Peyer's patch (tissue), 4 donors: ENCODE measurements at regions not wholly inside any gene's neighbourhood (a gene's known extent, or its start where the extent isn't known, plus 50 kb on each side); places are given as distances from the start of the nearest gene placed in this dataset.

Source experiments
- DNase-seq, 3 donors: peaks; one replicate each; pipeline ENCODE4 v3.0.0-alpha.2; 2017 to 2019
- H3K27ac ChIP-seq, 4 donors: fragments of 200-600 bp; sonication (generic); one replicate each; pipeline ENCODE4 v1.5.1; 2016 to 2019
- H3K27me3 ChIP-seq, 2 donors: fragments of 200-600 bp; sonication (generic); one replicate each; pipeline ENCODE4 v1.5.1; 2019
- H3K36me3 ChIP-seq, 3 donors: fragments of 200-600 bp; sonication (generic); one replicate each; pipeline ENCODE4 v1.5.1; 2016 to 2019
- H3K4me1 ChIP-seq, 4 donors: fragments of 200-600 bp; sonication (generic); one replicate each; pipeline ENCODE4 v1.5.1; 2016 to 2019
- H3K4me3 ChIP-seq, 4 donors: fragments of 200-600 bp; sonication (generic); 1 replicate in 3 of 4; 2 replicates in 1 of 4; pipeline ENCODE4 v1.5.1; 2016 to 2019; ENCODE audit warnings: mild to moderate bottlenecking in 1 of 4
- H3K9me3 ChIP-seq, 4 donors: fragments of 200-600 bp; sonication (generic); one replicate each; pipeline ENCODE4 v1.5.1; 2016 to 2019; ENCODE audit warnings: mild to moderate bottlenecking in 1 of 4
- POLR2A ChIP-seq, 2 donors: fragments of 450-650 bp; IDR thresholded peaks; one replicate each; pipeline ENCODE4 v1.5.1; 2017; ENCODE audit warnings: antibody characterized with exemption in 2 of 2, mild to moderate bottlenecking in 2 of 2, moderate library complexity in 2 of 2
- TF ChIP-seq, protein P1 (sequence below), 6 experiments: fragments of 450-650 bp in 4 of 6; fragments of 200-600 bp in 2 of 6; sonication (generic) in 1 of 6; IDR thresholded peaks; one replicate each; pipeline ENCODE4 v1.5.1; 2017 to 2019; ENCODE audit warnings: antibody characterized with exemption in 6 of 6, mild to moderate bottlenecking in 3 of 6, moderate library complexity in 1 of 6

DNA sequence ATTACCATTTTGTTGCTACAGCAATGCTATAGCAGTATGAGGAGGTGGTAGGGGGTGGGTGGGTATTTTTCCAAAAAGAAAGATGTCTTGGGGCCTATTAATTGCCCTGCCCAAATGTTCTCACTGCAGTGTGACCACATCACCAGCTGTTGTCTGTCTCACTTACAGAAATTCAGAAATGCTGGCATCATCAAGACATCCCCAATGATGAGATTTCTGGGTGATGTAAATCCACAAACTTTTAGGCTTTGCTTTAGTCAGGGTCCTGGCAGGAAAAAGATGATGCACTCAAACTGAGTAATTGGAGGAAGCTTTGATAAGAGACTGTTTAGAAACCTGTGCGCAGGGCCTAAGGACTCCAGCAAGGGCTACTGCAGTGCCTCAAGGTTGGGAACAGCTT, 56.2 kb upstream of the OPN4 start:
- DNase-seq: no peak
- H3K4me3 ChIP-seq: no peak overlapping the region
- no peak overlapping the region for H3K27ac ChIP-seq
- no peaks in the 10 kb centered on the region for H3K4me1 ChIP-seq
- H3K27me3 ChIP-seq: no peaks in the 10 kb centered on the region
- no peaks in the 10 kb centered on the region for H3K9me3 ChIP-seq
- H3K36me3 ChIP-seq: no peaks in the 10 kb centered on the region
- TF ChIP-seq, protein P1, sequence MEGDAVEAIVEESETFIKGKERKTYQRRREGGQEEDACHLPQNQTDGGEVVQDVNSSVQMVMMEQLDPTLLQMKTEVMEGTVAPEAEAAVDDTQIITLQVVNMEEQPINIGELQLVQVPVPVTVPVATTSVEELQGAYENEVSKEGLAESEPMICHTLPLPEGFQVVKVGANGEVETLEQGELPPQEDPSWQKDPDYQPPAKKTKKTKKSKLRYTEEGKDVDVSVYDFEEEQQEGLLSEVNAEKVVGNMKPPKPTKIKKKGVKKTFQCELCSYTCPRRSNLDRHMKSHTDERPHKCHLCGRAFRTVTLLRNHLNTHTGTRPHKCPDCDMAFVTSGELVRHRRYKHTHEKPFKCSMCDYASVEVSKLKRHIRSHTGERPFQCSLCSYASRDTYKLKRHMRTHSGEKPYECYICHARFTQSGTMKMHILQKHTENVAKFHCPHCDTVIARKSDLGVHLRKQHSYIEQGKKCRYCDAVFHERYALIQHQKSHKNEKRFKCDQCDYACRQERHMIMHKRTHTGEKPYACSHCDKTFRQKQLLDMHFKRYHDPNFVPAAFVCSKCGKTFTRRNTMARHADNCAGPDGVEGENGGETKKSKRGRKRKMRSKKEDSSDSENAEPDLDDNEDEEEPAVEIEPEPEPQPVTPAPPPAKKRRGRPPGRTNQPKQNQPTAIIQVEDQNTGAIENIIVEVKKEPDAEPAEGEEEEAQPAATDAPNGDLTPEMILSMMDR (IDR thresholded peaks at IDR 0.05): no peak
- no peak for TF ChIP-seq POLR2A (IDR thresholded peaks at IDR 0.05)

DNA sequence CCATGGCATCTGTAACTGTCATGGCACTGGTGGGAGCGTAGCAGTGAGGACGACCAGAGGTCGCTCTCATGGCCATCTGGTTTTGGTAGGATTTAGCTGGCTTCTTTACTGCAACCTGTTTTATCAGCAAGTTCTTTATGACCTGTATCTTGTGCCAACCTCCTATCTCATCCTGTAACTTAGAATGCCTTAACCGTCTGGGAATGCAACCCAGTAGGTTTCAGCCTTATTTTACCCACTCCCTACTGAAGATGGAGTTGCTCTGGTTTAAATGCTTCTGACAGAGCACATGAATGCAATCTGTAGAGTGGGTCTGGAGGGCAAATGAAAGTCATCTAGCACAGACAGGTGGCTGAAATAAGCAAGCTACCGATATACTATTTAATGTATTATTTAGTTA, 55.3 kb upstream of the OPN4 start:
- Histone ChIP-seq H3K36me3 (no peaks in the 10 kb centered on the region), H3K4me1 (no peaks in the 10 kb centered on the region), H3K4me3 (no peak overlapping the region), H3K27ac (no peak overlapping the region), H3K27me3 (no peaks in the 10 kb centered on the region), H3K9me3 (no peaks in the 10 kb centered on the region)
- no peak for DNase-seq
- TF ChIP-seq, protein P1 (IDR thresholded peaks at IDR 0.05): no peak
- TF ChIP-seq POLR2A (IDR thresholded peaks at IDR 0.05): no peak

DNA sequence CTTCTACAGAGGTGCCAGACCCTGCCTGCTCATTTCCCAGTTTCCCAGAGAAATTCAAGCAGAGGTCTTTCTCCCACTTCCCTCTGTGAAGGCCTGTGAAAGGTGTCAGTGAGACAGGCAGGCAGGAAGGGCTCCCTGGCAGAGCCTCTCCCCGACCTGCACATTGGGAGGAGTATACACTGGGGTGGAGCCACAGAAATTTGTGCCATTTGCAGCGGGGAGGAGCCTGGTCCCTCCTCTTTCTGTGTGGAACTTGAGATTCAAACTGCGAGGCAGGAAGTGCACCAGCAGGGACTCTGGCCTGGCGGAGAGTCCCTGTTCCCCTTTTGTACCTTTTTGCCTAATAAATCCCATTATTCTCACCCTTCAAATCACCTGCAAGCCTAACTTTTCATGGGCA, 54.6 kb upstream of the OPN4 start:
- DNase-seq: peak in 1 of 3 donors; percentile 48
- TF ChIP-seq POLR2A (IDR thresholded peaks at IDR 0.05): no peak
- TF ChIP-seq, protein P1 (IDR thresholded peaks at IDR 0.05): no peak

DNA sequence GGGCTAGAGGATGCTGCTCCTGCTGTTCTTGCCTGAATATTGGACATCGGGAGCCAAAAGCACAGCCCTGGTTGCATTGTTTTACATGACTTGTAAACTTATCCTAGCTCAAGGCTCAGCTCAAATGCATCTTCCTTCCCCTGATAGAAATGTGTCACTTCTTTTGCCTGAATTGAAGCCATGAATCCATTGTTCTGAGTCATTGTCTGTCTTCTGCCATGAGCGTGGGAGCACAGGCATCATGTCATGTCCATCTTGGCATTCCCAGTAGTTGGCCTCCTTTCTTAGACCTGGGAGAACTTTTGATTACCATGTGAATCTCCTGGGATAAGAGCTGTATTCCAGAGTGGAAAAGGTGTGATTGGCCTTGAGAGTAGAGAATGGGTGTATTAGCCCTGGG, 54.1 kb upstream of the OPN4 start:
- no peaks in the 10 kb centered on the region for H3K36me3 ChIP-seq
- no peak overlapping the region for H3K27ac ChIP-seq
- no peak for DNase-seq
- H3K4me1 ChIP-seq: no peaks in the 10 kb centered on the region
- no peak overlapping the region for H3K4me3 ChIP-seq
- no peaks in the 10 kb centered on the region for H3K9me3 ChIP-seq
- H3K27me3 ChIP-seq: no peaks in the 10 kb centered on the region
- TF ChIP-seq, protein P1 (IDR thresholded peaks at IDR 0.05): no peak
- TF ChIP-seq POLR2A (IDR thresholded peaks at IDR 0.05): no peak

More for the DNA sequence above, 54.6 kb upstream of the OPN4 start:
- H3K27me3 ChIP-seq: no peaks in the 10 kb centered on the region
- no peaks in the 10 kb centered on the region for H3K4me1 ChIP-seq
- H3K4me3 ChIP-seq: no peak overlapping the region
- no peaks in the 10 kb centered on the region for H3K36me3 ChIP-seq
- no peak overlapping the region for H3K27ac ChIP-seq
- H3K9me3 ChIP-seq: no peaks in the 10 kb centered on the region

DNA sequence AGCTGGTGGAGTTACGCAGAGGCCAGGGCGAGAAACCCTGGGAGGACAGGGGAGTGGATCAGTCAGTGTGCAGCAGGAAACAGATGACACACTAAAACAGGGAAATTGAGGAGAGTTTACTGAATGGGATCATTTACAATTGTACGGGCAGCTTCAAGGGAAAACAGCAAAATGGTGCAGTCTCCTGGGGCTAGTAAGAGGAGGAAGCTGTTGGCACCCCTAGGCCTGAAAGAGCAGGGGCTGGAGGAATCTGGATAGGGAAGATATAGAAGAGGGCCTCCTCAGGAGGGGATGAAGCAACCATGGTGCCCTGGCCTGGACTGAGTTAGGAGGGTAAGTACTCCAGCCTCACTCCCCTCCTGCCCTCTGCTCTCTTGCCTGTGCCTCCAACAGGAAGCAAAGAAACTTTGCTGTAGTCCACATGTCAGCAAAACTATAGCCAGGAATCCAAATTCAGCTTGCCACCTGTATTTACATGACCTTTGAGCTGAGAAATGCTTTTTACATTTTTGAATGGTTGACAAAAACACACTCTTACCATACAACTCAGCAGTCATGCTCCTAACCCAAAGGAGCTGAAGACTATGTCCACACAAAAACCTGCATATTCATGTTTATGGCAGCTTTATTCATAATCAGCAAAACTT, 52.3 kb upstream of the OPN4 start:
- H3K36me3 ChIP-seq: no peaks in the 10 kb centered on the region
- H3K27me3 ChIP-seq: no peaks in the 10 kb centered on the region
- H3K4me3 ChIP-seq: no peak overlapping the region
- TF ChIP-seq, protein P1 (IDR thresholded peaks at IDR 0.05): no peak
- TF ChIP-seq POLR2A (IDR thresholded peaks at IDR 0.05): no peak
- no peak for DNase-seq
- no peaks in the 10 kb centered on the region for H3K4me1 ChIP-seq
- no peaks in the 10 kb centered on the region for H3K9me3 ChIP-seq
- H3K27ac ChIP-seq: no peak overlapping the region

DNA sequence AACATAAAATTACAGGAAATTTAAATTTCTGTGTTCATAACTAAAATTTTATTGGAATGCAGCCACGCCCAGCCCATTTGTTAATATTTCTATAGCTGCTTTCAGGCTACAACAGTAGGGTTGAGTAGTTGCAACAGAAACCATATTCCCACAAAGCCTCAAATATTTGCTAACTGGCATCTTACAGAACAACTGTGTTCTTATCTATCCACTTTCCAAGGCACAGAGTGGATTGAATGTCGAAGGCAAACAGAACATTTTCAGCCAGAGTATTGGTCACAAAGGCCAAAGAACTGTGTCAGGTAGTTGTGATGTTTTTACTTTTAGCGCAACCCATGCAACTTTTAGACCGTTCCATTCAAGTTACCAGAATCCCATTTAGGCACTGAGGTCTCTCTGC, 51.1 kb upstream of the OPN4 start:
- Histone ChIP-seq H3K9me3 (no peaks in the 10 kb centered on the region), H3K4me3 (no peak overlapping the region), H3K27me3 (no peaks in the 10 kb centered on the region), H3K4me1 (no peaks in the 10 kb centered on the region), H3K27ac (no peak overlapping the region), H3K36me3 (no peaks in the 10 kb centered on the region)
- TF ChIP-seq, protein P1 (IDR thresholded peaks at IDR 0.05): no peak
- no peak for TF ChIP-seq POLR2A (IDR thresholded peaks at IDR 0.05)
- DNase-seq: no peak
